Pancreas (tissue), 10 donors: ENCODE measurements at regions not wholly inside any gene's neighbourhood (a gene's known extent, or its start where the extent isn't known, plus 50 kb on each side); places are given as distances from the start of the nearest gene placed in this dataset.

Experiments used
- ATAC-seq, 4 donors: fragments of 200-7000 bp; cut with Tn5 transposase; one replicate each; pipeline versions ENCODE4 v1.8.0 to v1.9.1; 2020; ENCODE audit warnings: mild to moderate bottlenecking in 4 of 4, moderate library complexity in 4 of 4
- DNase-seq, 6 donors: peaks; one replicate each; pipeline ENCODE4 v3.0.0-alpha.2; 2020
- FAIRE-seq: peaks from 2 replicates; lab custom pipeline; 2012; peaks lifted over from hg19 to GRCh38; lab: Jason Lieb, UNC
- H3K27ac ChIP-seq, 4 donors: fragments of 200-600 bp; sonication (generic); 1 replicate in 3 of 4; 2 replicates in 1 of 4; pipeline versions ENCODE4 v1.5.0 to v1.8.0; 2020
- H3K27me3 ChIP-seq, 4 donors: fragments of 200-600 bp; one replicate each; pipeline ENCODE4 v1.8.0; 2021
- H3K36me3 ChIP-seq, 3 donors: fragments of 200-600 bp; sonication (generic) in 1 of 3; one replicate each; pipeline versions ENCODE4 v1.5.0 to v1.8.0; 2020 to 2021
- H3K4me1 ChIP-seq, 3 donors: fragments of 200-600 bp; one replicate each; pipeline ENCODE4 v1.8.0; 2021
- H3K4me3 ChIP-seq, 4 donors: fragments of 200-600 bp; sonication (generic) in 2 of 4; one replicate each; pipeline versions ENCODE4 v1.5.0 to v1.8.0; 2020 to 2021
- H3K9me3 ChIP-seq, 4 donors: fragments of 200-600 bp; one replicate each; pipeline ENCODE4 v1.8.0; 2021
- CTCF ChIP-seq, 4 donors: fragments of 200-600 bp; sonication (generic) in 3 of 4; IDR thresholded peaks; one replicate each; pipeline versions ENCODE4 v1.5.0 to v1.8.0; 2021; ENCODE audit warnings: antibody characterized with exemption in 4 of 4
- WGBS, 2 donors: extraction: QIAGEN DNeasy Blood & Tissue Kit; methylation state at CpG; one replicate each; pipeline ENCODE4 v1.1.7; 2013; 5-methylcytosine and 5-hydroxymethylcytosine counted together
- intact Hi-C, 3 donors: fragments of 100-400 bp; cut with DNase I; formaldehyde crosslinking; loops; one replicate each; pipeline versions ENCODE4 v1.11.1 to v1.14.2; 2022
- donor health status: healthy with polysubstance abuse.
- donor health status: DM: no; HTN: no; CAD: no; lungs with moderate emphysema.
- donor health status: DM: no; HTN: no; CAD: no.
- donor health status: control.
- donor health status: control.
- donor health status: Bipolar disorder and iron deficiency.
- donor health status: DM: yes; HTN: yes; CAD: no.
- donor health status: DM: no; HTN: no; CAD: no.
- donor health status: DM: no; HTN: no; CAD: no.
- donor health status: DM: yes; HTN: yes; CAD: no.

DNA sequence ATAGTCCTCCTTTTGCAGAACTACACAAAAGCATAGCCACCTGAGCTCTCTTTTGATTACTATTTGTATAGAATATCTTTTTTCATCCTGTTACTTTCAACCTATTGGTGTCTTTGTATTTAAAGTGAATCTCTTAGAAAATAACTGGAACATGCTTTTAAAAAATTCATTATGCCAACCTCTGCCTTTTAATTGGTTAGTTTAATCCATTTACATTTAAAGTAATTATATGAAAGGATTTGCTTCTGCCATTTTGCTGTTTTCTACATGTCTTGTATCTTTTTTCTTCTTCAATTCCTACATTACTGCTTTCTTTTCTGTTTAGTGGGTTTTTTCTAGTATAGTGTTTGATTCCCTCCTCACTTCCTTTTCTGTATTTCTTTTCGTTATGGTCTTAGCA is 407.5 kb upstream of the ZEB2 start:
- intact Hi-C loops = no loop called here
- Histone ChIP-seq H3K27ac (no peak overlapping the region), H3K4me3 (no peak overlapping the region), H3K4me1 (no peaks in the 10 kb centered on the region), H3K36me3 (no peaks in the 10 kb centered on the region), H3K9me3 (no peaks in the 10 kb centered on the region), H3K27me3 (no peaks in the 10 kb centered on the region)
- no peak for TF ChIP-seq CTCF (IDR thresholded peaks at IDR 0.05)
- ATAC-seq (no peak), DNase-seq (no peak), FAIRE-seq (no peak)
- WGBS, 2 donors = 79 to 92% methylated on average over 1 of the region's 1 CpG

DNA sequence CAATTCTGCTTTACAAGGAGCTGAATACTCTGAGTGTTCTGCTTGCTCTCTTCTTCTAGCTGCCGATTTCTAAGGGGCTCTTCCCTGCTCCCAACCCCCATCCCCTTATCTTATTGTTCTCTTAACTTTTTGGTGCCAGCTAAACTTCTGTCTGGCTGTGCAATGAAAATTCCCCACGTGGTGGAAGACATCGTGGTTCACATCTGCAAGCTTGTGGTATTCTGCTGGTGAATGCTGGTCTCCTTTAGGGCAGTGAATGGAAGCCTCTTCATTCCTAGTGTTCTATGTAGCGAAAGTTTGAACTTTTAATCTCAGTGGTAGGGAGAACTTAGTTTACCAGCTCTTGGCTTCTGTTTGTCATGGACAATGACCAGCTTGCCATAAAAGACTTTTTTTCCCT is 406.0 kb upstream of the ZEB2 start:
- TF ChIP-seq CTCF (IDR thresholded peaks at IDR 0.05) = no peak
- intact Hi-C loops = no loop called here
- WGBS, 2 donors = 64% methylated on average over 4 of the region's 4 CpGs
- Histone ChIP-seq H3K4me1 (no peaks in the 10 kb centered on the region), H3K9me3 (no peaks in the 10 kb centered on the region), H3K27ac (no peak overlapping the region), H3K4me3 (no peak overlapping the region), H3K27me3 (no peaks in the 10 kb centered on the region), H3K36me3 (no peaks in the 10 kb centered on the region)
- DNase-seq = no peak
- ATAC-seq = no peak
- no peak for FAIRE-seq

DNA sequence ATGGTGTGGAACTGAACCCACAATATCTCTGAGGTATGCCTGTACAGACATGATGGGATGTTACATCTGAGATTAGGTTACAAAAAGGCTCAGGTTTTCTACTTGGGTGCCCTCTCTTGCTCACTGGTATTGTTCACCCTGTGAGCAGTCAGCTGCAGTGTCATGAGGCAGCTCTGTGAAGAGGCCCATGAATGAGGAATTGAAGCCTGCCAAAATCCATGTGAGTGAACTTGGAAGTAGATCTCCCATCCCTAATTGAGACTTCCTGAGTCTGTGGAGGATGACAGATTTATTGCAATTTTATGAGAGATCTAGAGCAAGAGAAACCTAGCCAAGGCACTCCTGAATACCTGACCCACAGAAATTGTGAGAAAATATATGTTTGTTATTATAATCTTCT is 404.9 kb upstream of the ZEB2 start:
- FAIRE-seq = no peak
- no peak for DNase-seq
- H3K27ac ChIP-seq = no peak overlapping the region
- intact Hi-C loops = no loop called here
- no peak overlapping the region for H3K4me3 ChIP-seq
- no peak for TF ChIP-seq CTCF (IDR thresholded peaks at IDR 0.05)
- H3K9me3 ChIP-seq = no peaks in the 10 kb centered on the region
- H3K27me3 ChIP-seq = no peaks in the 10 kb centered on the region
- no peaks in the 10 kb centered on the region for H3K4me1 ChIP-seq
- H3K36me3 ChIP-seq = no peaks in the 10 kb centered on the region
- ATAC-seq = no peak

DNA sequence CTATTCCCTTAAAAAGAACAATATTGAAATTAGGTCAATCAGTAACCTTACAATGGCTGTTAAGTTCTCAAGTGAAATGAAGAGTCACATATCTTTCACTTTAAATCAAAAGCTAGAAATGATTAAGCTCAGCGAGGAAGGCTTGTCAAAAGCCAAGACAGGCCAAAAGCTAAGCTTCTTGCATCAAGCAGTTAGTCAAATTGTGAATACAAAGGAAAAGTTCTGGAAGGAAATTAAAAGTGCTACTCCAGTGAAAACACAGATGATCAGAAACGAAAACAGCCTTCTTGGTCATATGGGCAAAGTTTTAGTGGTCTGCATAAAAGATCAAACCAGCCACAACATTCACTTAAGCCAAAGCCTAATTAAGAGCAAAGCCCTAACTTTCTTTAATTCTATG is 402.6 kb upstream of the ZEB2 start:
- Histone ChIP-seq H3K27me3 (no peaks in the 10 kb centered on the region), H3K27ac (no peak overlapping the region), H3K9me3 (no peaks in the 10 kb centered on the region), H3K4me1 (no peaks in the 10 kb centered on the region), H3K36me3 (no peaks in the 10 kb centered on the region), H3K4me3 (no peak overlapping the region)
- 58 to 76% methylated on average over 2 of the region's 2 CpGs for WGBS, 2 donors
- FAIRE-seq (no peak), DNase-seq (no peak), ATAC-seq (no peak)
- intact Hi-C loops = no loop called here
- no peak for TF ChIP-seq CTCF (IDR thresholded peaks at IDR 0.05)

DNA sequence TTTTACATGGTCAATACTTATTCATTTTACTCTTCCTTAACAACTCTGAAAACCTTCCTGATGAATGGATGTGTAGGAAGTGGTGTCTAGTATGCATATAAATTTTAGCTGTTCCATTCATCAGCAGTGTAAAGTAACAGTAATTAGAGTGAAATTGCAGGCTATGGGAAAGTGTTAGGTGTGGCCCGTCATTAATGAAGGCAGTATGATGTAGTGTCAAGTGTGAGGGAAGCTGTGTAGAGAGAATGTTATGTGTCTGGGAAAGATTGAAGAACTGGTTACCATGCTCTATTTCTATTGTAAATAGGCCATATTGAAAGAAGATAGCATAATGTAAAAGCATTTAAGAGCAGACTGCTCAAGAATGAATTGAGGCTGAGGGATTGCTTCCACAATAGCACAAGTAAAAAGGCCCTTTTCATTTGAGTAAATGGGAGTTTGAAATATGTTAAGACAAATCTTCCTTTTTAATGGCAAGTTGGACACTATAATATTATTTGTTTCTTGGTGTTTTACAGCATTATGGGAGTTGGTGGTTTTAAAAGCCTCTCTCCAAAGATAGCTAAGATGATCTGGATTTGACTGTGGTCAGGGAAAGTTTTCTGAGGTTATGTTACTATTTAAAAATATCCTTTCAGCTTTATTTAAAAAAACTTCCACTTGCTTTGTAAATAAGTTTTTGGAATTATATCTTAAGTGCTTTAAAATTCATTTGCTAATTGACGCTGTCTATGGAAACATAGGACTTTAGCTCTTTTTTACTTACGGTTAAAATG is 401.0 kb upstream of the ZEB2 start:
- Histone ChIP-seq H3K27me3 (no peaks in the 10 kb centered on the region), H3K9me3 (no peaks in the 10 kb centered on the region), H3K4me3 (no peak overlapping the region), H3K27ac (no peak overlapping the region), H3K36me3 (no peaks in the 10 kb centered on the region), H3K4me1 (no peaks in the 10 kb centered on the region)
- DNase-seq = no peak
- WGBS, 2 donors = 87 to 92% methylated on average over 3 of the region's 3 CpGs
- no peak for TF ChIP-seq CTCF (IDR thresholded peaks at IDR 0.05)
- FAIRE-seq = no peak
- ATAC-seq = no peak
- intact Hi-C loops = no loop called here
